Endodermal cell (in vitro differentiated cells): ENCODE measurements at regions not wholly inside any gene's neighbourhood (a gene's known extent, or its start where the extent isn't known, plus 50 kb on each side); places are given as distances from the start of the nearest gene placed in this dataset.

Experiments
- DNase-seq: peaks from one replicate; pipeline ENCODE4 v3.0.0-alpha.2; 2017
- H3K27ac ChIP-seq: 2 replicates; pipeline ENCODE4 v1.5.1; 2013; ENCODE audit warnings: mild to moderate bottlenecking, low read depth, low read length, moderate library complexity
- H3K27me3 ChIP-seq: 2 replicates; pipeline ENCODE4 v1.6.1; 2013; ENCODE audit warnings: mild to moderate bottlenecking, low read length, moderate library complexity; ENCODE audit not compliant: insufficient read depth, control insufficient read depth, poor library complexity, severe bottlenecking
- H3K36me3 ChIP-seq: 2 replicates; pipeline ENCODE4 v1.7.0; 2013; ENCODE audit warnings: mild to moderate bottlenecking, low read length, moderate library complexity; ENCODE audit not compliant: control insufficient read depth, insufficient read depth
- H3K4me1 ChIP-seq: one replicate; pipeline ENCODE4 v1.7.0; 2013; ENCODE audit warnings: low read length; ENCODE audit not compliant: control insufficient read depth, insufficient read depth
- H3K4me3 ChIP-seq: 2 replicates; pipeline ENCODE4 v1.5.1; 2013; ENCODE audit warnings: mild to moderate bottlenecking, low read length, moderate library complexity
- H3K9ac ChIP-seq: 2 replicates; pipeline ENCODE4 v1.6.1; 2013; ENCODE audit warnings: mild to moderate bottlenecking, low read length, moderate library complexity; ENCODE audit not compliant: poor library complexity, severe bottlenecking; ENCODE audit errors: extremely low read depth
- H3K9me3 ChIP-seq: 2 replicates; pipeline ENCODE4 v1.6.1; 2013; ENCODE audit warnings: mild to moderate bottlenecking, low read length, moderate library complexity; ENCODE audit not compliant: control insufficient read depth
- H3K27ac Mint-ChIP-seq: 2 replicates; pipeline ENCODE4 v1.8.0; 2020; ENCODE audit warnings: mixed read lengths
- H3K27me3 Mint-ChIP-seq: 2 replicates; pipeline ENCODE4 v1.8.0; 2021; ENCODE audit warnings: mild to moderate bottlenecking, mixed read lengths; ENCODE audit not compliant: insufficient read depth
- H3K36me3 Mint-ChIP-seq: 2 replicates; pipeline ENCODE4 v1.8.0; 2020; ENCODE audit warnings: low read depth, mixed read lengths
- H3K4me1 Mint-ChIP-seq: 2 replicates; pipeline ENCODE4 v1.8.0; 2020; ENCODE audit warnings: mixed read lengths
- H3K4me3 Mint-ChIP-seq: 2 replicates; pipeline ENCODE4 v1.8.0; 2020; ENCODE audit warnings: mild to moderate bottlenecking, moderate library complexity, mixed read lengths
- H3K9me3 Mint-ChIP-seq: 2 replicates; pipeline ENCODE4 v1.8.0; 2020; ENCODE audit warnings: mild to moderate bottlenecking, mixed read lengths
- WGBS, 2 experiments: methylation state at CpG; one replicate each; pipeline versions ENCODE4 v1.1.5 to v1.1.7; 2013; ENCODE audit warnings: missing lambda C conversion rate in 2 of 2, mixed read lengths in 1 of 2; ENCODE audit not compliant: insufficient coverage in 1 of 2, insufficient read length in 1 of 2; 5-methylcytosine and 5-hydroxymethylcytosine counted together
- TF ChIP-seq, protein P1 (sequence below): fragments of 200-600 bp; sonication (generic); conservative IDR thresholded peaks from 2 replicates; pipeline ENCODE4 v1.5.0; 2021; ENCODE audit warnings: antibody characterized with exemption, mild to moderate bottlenecking

DNA sequence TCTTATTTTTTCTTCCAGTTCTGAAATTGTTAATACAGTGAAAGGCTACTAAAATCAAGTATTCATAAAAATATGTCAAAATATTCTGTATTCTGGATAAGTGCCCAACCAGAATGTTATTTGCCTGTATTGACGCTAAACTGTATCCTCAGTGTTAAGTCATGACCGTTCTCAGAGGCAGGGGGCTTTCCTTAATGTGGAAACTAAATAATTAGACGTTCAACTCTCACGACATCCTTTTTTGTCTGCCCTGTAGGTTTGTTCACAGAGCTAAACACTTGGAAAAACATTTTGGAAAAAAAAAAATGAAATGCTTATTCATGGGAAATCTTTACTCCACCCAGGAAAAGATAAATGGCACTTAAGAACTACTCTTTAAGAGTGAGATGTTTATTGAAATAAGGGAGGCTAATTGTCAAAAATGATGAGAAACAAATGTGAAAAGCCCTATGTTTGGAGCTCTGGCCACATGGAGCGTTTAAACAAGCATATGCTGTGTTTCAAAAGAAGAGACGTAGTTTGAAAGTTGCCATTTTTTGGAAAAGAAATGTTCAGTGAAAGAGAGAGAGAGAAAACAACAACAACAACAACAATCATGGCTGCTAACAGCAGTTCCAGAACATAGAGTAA is 453.1 kb upstream of the MARCKS start:
- H3K27me3 Mint-ChIP-seq = no peaks in the 10 kb centered on the region
- H3K9ac ChIP-seq = no peak overlapping the region
- no peak for DNase-seq
- H3K9me3 ChIP-seq = no peaks in the 10 kb centered on the region
- no peaks in the 10 kb centered on the region for H3K4me1 ChIP-seq
- H3K27ac Mint-ChIP-seq = no peak overlapping the region
- no peaks in the 10 kb centered on the region for H3K4me1 Mint-ChIP-seq
- no peaks in the 10 kb centered on the region for H3K36me3 ChIP-seq
- TF ChIP-seq, protein P1, sequence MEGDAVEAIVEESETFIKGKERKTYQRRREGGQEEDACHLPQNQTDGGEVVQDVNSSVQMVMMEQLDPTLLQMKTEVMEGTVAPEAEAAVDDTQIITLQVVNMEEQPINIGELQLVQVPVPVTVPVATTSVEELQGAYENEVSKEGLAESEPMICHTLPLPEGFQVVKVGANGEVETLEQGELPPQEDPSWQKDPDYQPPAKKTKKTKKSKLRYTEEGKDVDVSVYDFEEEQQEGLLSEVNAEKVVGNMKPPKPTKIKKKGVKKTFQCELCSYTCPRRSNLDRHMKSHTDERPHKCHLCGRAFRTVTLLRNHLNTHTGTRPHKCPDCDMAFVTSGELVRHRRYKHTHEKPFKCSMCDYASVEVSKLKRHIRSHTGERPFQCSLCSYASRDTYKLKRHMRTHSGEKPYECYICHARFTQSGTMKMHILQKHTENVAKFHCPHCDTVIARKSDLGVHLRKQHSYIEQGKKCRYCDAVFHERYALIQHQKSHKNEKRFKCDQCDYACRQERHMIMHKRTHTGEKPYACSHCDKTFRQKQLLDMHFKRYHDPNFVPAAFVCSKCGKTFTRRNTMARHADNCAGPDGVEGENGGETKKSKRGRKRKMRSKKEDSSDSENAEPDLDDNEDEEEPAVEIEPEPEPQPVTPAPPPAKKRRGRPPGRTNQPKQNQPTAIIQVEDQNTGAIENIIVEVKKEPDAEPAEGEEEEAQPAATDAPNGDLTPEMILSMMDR = no peak
- no peaks in the 10 kb centered on the region for H3K36me3 Mint-ChIP-seq
- H3K9me3 Mint-ChIP-seq = no peaks in the 10 kb centered on the region
- 92 to 100% methylated on average over 3 to 6 of the region's 6 CpGs for WGBS, 2 experiments
- no peak overlapping the region for H3K4me3 Mint-ChIP-seq
- no peak overlapping the region for H3K27ac ChIP-seq
- H3K4me3 ChIP-seq = no peak overlapping the region
- H3K27me3 ChIP-seq = no peaks in the 10 kb centered on the region

DNA sequence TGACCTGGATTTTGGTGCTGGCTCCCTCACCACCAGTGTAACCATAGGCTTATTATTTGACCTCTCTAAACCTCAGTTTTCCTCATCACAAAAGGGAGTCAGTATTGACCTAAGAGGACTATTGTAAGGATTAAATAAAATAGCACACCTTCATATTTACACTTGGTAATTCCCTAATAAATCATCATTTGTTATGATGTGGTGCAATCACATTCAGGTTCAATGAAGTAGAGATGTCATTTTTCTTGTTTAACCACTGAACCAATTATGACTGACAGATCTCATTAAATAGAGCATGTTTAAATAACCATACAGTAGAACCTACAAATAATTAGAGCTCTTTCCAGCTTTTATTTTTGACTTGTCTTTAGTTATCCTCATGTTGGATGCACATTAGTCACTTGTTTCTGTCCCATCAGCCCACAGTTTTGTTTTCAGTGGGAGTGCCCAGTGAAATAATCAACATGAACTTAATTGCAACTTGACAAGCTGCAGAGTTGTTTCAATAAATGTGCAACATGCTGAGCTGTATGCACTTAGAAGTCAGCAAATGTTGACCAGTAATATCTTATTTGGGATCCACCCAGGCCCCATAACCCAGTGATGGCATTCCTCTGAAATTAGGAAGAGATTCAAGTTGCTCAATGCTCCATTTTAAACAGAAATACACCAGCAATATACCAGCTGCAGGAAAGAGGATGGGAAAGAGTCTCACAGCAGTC is 451.7 kb upstream of the MARCKS start:
- DNase-seq = no peak
- Mint-ChIP-seq H3K9me3 (no peaks in the 10 kb centered on the region), H3K27ac (no peak overlapping the region), H3K27me3 (no peaks in the 10 kb centered on the region), H3K36me3 (no peaks in the 10 kb centered on the region), H3K4me1 (no peaks in the 10 kb centered on the region), H3K4me3 (no peak overlapping the region)
- no peak overlapping the region for H3K27ac ChIP-seq
- no peaks in the 10 kb centered on the region for H3K4me1 ChIP-seq
- no peak overlapping the region for H3K4me3 ChIP-seq
- no peaks in the 10 kb centered on the region for H3K9me3 ChIP-seq
- no peak overlapping the region for H3K9ac ChIP-seq
- H3K36me3 ChIP-seq = no peaks in the 10 kb centered on the region
- H3K27me3 ChIP-seq = no peaks in the 10 kb centered on the region
- TF ChIP-seq, protein P1 = no peak

DNA sequence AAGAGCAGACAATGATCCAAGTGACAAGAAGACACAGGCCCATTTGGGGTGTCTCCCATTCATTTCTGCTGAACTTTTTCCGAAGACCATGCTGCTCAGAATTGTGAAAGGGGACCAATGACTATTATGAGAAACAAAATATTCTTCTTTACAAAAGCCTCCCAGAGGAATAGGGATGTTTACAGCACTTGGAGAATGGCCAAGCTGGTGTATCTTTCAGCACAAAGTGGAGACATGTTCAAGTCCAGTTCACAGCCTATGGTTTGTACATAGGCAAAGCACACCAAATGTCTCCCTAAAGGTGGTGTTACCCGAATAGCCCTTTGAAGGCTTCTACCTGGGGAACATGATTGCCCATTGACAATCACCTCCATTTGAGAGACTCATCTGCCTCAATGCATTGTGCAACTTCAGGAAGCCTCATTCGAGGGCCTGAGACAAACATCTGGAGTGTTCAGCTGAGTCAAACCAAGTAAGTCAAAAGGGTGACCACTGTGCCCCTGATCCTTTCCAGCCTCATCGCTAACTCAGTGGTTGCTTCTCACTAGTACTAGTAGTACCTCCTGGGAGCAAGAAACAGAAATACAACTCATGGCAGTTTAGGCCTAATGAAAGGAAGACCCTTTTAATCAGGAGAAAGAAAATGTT is 451.0 kb upstream of the MARCKS start:
- DNase-seq = no peak
- Histone ChIP-seq H3K4me1 (no peaks in the 10 kb centered on the region), H3K27ac (no peak overlapping the region), H3K36me3 (no peaks in the 10 kb centered on the region), H3K27me3 (no peaks in the 10 kb centered on the region), H3K4me3 (no peak overlapping the region), H3K9me3 (no peaks in the 10 kb centered on the region), H3K9ac (no peak overlapping the region)
- 88 to 89% methylated on average over 3 to 4 of the region's 4 CpGs for WGBS, 2 experiments
- no peak overlapping the region for H3K27ac Mint-ChIP-seq
- no peaks in the 10 kb centered on the region for H3K9me3 Mint-ChIP-seq
- H3K36me3 Mint-ChIP-seq = no peaks in the 10 kb centered on the region
- no peaks in the 10 kb centered on the region for H3K27me3 Mint-ChIP-seq
- no peaks in the 10 kb centered on the region for H3K4me1 Mint-ChIP-seq
- TF ChIP-seq, protein P1 = no peak
- H3K4me3 Mint-ChIP-seq = no peak overlapping the region
